IMR-90 (cell line): ENCODE measurements at regions not wholly inside any gene's neighbourhood (a gene's known extent, or its start where the extent isn't known, plus 50 kb on each side); places are given as distances from the start of the nearest gene placed in this dataset.

Source experiments
- ATAC-seq: fragments of 200-7000 bp; cut with Tn5 transposase; 2 replicates; pipeline ENCODE4 v1.9.1; 2020; ENCODE audit warnings: low read depth, mild to moderate bottlenecking, moderate library complexity
- BruUV-seq: library from RNA; stranded (reverse); fragments of 400-500 nt; replicated peaks from 2 replicates; lab custom pipeline; 2021; lab: Mats Ljungman, UMichigan
- CTCF ChIA-PET: fragments of 300-600 bp; formaldehyde crosslinking; extraction: SDS; loops from one replicate; lab custom pipeline; 2021; ENCODE audit warnings: antibody characterized with exemption; lab: Yijun Ruan, JAX
- POLR2A ChIA-PET: fragments of 300-600 bp; sonication (Branson Sonifier 250); formaldehyde crosslinking; loops from one replicate; lab custom pipeline; 2022; ENCODE audit warnings: antibody characterized with exemption; ENCODE audit not compliant: unreplicated experiment; lab: Charles Lee
- DNase-seq: peaks from one replicate; pipeline ENCODE4 v3.0.0; 2013
- H2AFZ ChIP-seq: replicated peaks from 2 replicates; pipeline ENCODE3; 2013; ENCODE audit warnings: low read length, mild to moderate bottlenecking; ENCODE audit not compliant: poor library complexity
- H2AK5ac ChIP-seq: 2 replicates; pipeline ENCODE4 v1.6.1; 2013; ENCODE audit warnings: low read depth, low read length, inconsistent platforms
- H2AK9ac ChIP-seq: replicated peaks from 2 replicates; pipeline ENCODE3; 2013; ENCODE audit warnings: mild to moderate bottlenecking, low read depth, low read length, moderate library complexity; ENCODE audit not compliant: poor library complexity
- H2BK120ac ChIP-seq: 2 replicates; pipeline ENCODE4 v1.6.1; 2013; ENCODE audit warnings: low read depth, low read length, inconsistent platforms
- H2BK15ac ChIP-seq: 3 replicates; pipeline ENCODE4 v1.6.1; 2013; ENCODE audit warnings: low read depth, low read length, inconsistent platforms
- H2BK20ac ChIP-seq: 2 replicates; pipeline ENCODE4 v1.6.1; 2013; ENCODE audit warnings: low read depth, mild to moderate bottlenecking, inconsistent platforms, low read length, moderate library complexity
- H2BK5ac ChIP-seq: 2 replicates; pipeline ENCODE4 v1.6.1; 2013; ENCODE audit warnings: mild to moderate bottlenecking, low read depth, low read length, inconsistent platforms; ENCODE audit not compliant: poor library complexity, severe bottlenecking
- H3K14ac ChIP-seq: replicated peaks from 2 replicates; pipeline ENCODE4 v1.6.1; 2013; ENCODE audit warnings: low read depth, low read length, inconsistent platforms
- H3K18ac ChIP-seq: 2 replicates; pipeline ENCODE4 v1.6.1; 2013; ENCODE audit warnings: low read depth, low read length, control low read depth
- H3K23ac ChIP-seq: 2 replicates; pipeline ENCODE4 v1.6.1; 2013; ENCODE audit warnings: low read depth, low read length, inconsistent platforms
- H3K27ac ChIP-seq: 2 replicates; pipeline ENCODE4 v1.5.1; 2013; ENCODE audit warnings: mild to moderate bottlenecking, control low read depth, low read length; ENCODE audit not compliant: insufficient read depth
- H3K27me3 ChIP-seq: 2 replicates; pipeline ENCODE4 v1.6.1; 2013; ENCODE audit warnings: low read length; ENCODE audit not compliant: control insufficient read depth, insufficient read depth
- H3K36me3 ChIP-seq: 2 replicates; pipeline ENCODE4 v1.6.1; 2013; ENCODE audit warnings: low read length, mixed read lengths; ENCODE audit not compliant: control insufficient read depth, insufficient read depth
- H3K4ac ChIP-seq: 2 replicates; pipeline ENCODE4 v1.6.1; 2013; ENCODE audit warnings: low read depth, low read length, inconsistent platforms
- H3K4me1 ChIP-seq: 2 replicates; pipeline ENCODE4 v1.6.1; 2013; ENCODE audit warnings: low read length, mixed read lengths; ENCODE audit not compliant: control insufficient read depth, insufficient read depth
- H3K4me2 ChIP-seq: 2 replicates; pipeline ENCODE4 v1.6.1; 2013; ENCODE audit warnings: low read depth, mild to moderate bottlenecking, control low read depth, low read length, moderate library complexity
- H3K4me3 ChIP-seq: 2 replicates; pipeline ENCODE4 v1.5.1; 2013; ENCODE audit warnings: low read depth, mild to moderate bottlenecking, control low read depth, low read length, moderate library complexity; ENCODE audit not compliant: insufficient read depth
- H3K56ac ChIP-seq: 2 replicates; pipeline ENCODE4 v1.6.1; 2013; ENCODE audit warnings: low read length, inconsistent platforms; ENCODE audit not compliant: insufficient read depth; ENCODE audit errors: extremely low read depth
- H3K79me1 ChIP-seq, 2 experiments: 2 replicates each; pipeline ENCODE4 v1.6.1; 2013; ENCODE audit warnings: low read length in 2 of 2, inconsistent platforms in 1 of 2, low read depth in 1 of 2
- H3K9ac ChIP-seq: 2 replicates; pipeline ENCODE4 v1.6.1; 2013; ENCODE audit warnings: low read depth, low read length, control low read depth
- H3K9me1 ChIP-seq: 2 replicates; pipeline ENCODE4 v1.6.1; 2013; ENCODE audit warnings: low read length, inconsistent platforms; ENCODE audit not compliant: insufficient read depth
- H3K9me3 ChIP-seq: 2 replicates; pipeline ENCODE4 v1.6.1; 2013; ENCODE audit warnings: low read length; ENCODE audit not compliant: control insufficient read depth, insufficient read depth
- H4K20me1 ChIP-seq: 2 replicates; pipeline ENCODE4 v1.6.1; 2013; ENCODE audit warnings: low read length, inconsistent platforms; ENCODE audit not compliant: insufficient read depth
- H4K5ac ChIP-seq: 2 replicates; pipeline ENCODE4 v1.6.1; 2013; ENCODE audit warnings: mild to moderate bottlenecking, low read depth, low read length, control low read depth
- H4K8ac ChIP-seq, 2 experiments: 2 replicates each; pipeline ENCODE4 v1.6.1; 2013; ENCODE audit warnings: low read depth in 2 of 2, low read length in 2 of 2, control low read depth in 1 of 2, inconsistent platforms in 1 of 2
- H4K91ac ChIP-seq: 2 replicates; pipeline ENCODE4 v1.6.1; 2013; ENCODE audit warnings: low read depth, low read length, inconsistent platforms; ENCODE audit not compliant: insufficient read depth
- BHLHE40 ChIP-seq: fragments of 150-350 bp; IDR thresholded peaks from 2 replicates; pipeline ENCODE4 v1.6.1; 2016; ENCODE audit warnings: mild to moderate bottlenecking, low read depth, low read length
- CEBPB ChIP-seq: IDR thresholded peaks from 2 replicates; pipeline ENCODE4 v1.6.1; 2012; ENCODE audit warnings: low read depth, low read length, improper control_type of control experiment
- CHD1 ChIP-seq: IDR thresholded peaks from 2 replicates; pipeline ENCODE4 v1.6.1; 2012; ENCODE audit warnings: low read depth, low read length, improper control_type of control experiment
- FOS ChIP-seq: fragments of 150-350 bp; IDR thresholded peaks from 2 replicates; pipeline ENCODE4 v1.6.1; 2016; ENCODE audit warnings: low read depth, low read length
- MAFK ChIP-seq: IDR thresholded peaks from 2 replicates; pipeline ENCODE4 v1.6.1; 2012; ENCODE audit warnings: low read depth, low read length, improper control_type of control experiment
- MAZ ChIP-seq: IDR thresholded peaks from 2 replicates; pipeline ENCODE4 v1.6.1; 2012; ENCODE audit warnings: low read depth, mild to moderate bottlenecking, low read length, improper control_type of control experiment, moderate library complexity, borderline replicate concordance
- MXI1 ChIP-seq: IDR thresholded peaks from 2 replicates; pipeline ENCODE4 v1.6.1; 2012; ENCODE audit warnings: low read depth, mild to moderate bottlenecking, low read length, moderate library complexity, borderline replicate concordance
- RAD21 ChIP-seq: IDR thresholded peaks from 2 replicates; pipeline ENCODE4 v1.6.1; 2012; ENCODE audit warnings: low read length, improper control_type of control experiment
- RCOR1 ChIP-seq: IDR thresholded peaks from 2 replicates; pipeline ENCODE4 v1.6.1; 2012; ENCODE audit warnings: mild to moderate bottlenecking, low read length, improper control_type of control experiment; ENCODE audit not compliant: insufficient replicate concordance
- RFX5 ChIP-seq: IDR thresholded peaks from 2 replicates; pipeline ENCODE4 v1.8.0; 2012; ENCODE audit warnings: low read depth, mild to moderate bottlenecking, low read length, moderate library complexity
- SMC3 ChIP-seq: fragments of 150-350 bp; IDR thresholded peaks from 2 replicates; pipeline ENCODE4 v1.6.1; 2016; ENCODE audit warnings: low read depth, mild to moderate bottlenecking, antibody characterized with exemption, low read length, moderate library complexity
- WGBS, 2 experiments: methylation state at CpG; one replicate each; pipeline versions ENCODE4 v1.1.5 to v1.1.7; 2013; ENCODE audit warnings: missing lambda C conversion rate in 2 of 2; ENCODE audit not compliant: insufficient read length in 1 of 2; ENCODE audit errors: extremely low coverage in 2 of 2; 5-methylcytosine and 5-hydroxymethylcytosine counted together
- dilution Hi-C: fragments of 300-500 bp; cut with HindIII; formaldehyde crosslinking; loops from one replicate; pipeline ENCODE4 v1.14.3; 2018; ENCODE audit warnings: low sequenced_read_pairs; ENCODE audit not compliant: unreplicated experiment
- in situ Hi-C: fragments of 300-500 bp; cut with MboI; formaldehyde crosslinking; loops from 3 replicates; pipeline ENCODE4 v1.14.3; 2019; ENCODE audit warnings: low sequenced_read_pairs, inconsistent platforms, mixed read lengths
- intact Hi-C: fragments of 100-400 bp; cut with micrococcal nuclease; formaldehyde crosslinking; loops from 2 replicates; pipeline ENCODE4 v1.10.0; 2022
- TF ChIP-seq, protein P1 (sequence below): fragments of 150-350 bp; IDR thresholded peaks from 2 replicates; pipeline ENCODE4 v1.6.1; 2016; ENCODE audit warnings: low read depth, mild to moderate bottlenecking, low read length, moderate library complexity, borderline replicate concordance
- TF ChIP-seq, protein P2 (sequence below): conservative IDR thresholded peaks from 2 replicates; pipeline ENCODE4 v1.5.1; 2012; ENCODE audit warnings: mild to moderate bottlenecking, low read depth, low read length, improper control_type of control experiment

DNA sequence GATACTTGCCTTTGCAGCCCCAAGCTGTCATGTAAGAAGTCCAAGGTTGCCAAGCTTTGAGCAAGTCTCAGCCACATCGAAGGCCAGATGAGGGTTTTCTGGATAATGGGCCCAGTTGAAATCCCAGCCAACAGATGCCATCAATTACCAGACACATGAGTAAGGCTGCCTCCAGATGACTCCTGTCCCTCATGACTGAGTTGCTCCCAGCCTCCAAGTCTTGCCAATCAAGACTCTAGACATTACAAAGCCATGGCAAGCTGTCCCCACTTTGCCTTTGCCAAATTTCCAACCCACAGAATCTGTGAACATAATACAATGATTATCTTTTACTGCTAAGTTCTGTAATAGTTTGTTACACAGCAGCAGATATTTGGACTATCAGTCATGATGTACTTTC, 76.8 kb upstream of the ARMC2 start:
- Histone ChIP-seq H3K9me3 (no peaks in the 10 kb centered on the region), H2BK5ac (no peak overlapping the region), H3K4me2 (no peak overlapping the region), H3K23ac (no peak overlapping the region), H3K56ac (no peak overlapping the region), H2BK20ac (no peak overlapping the region), H4K8ac (no peak overlapping the region), H4K91ac (no peak overlapping the region), H3K4ac (no peak overlapping the region), H3K79me1 (no peaks in the 10 kb centered on the region), H2AK5ac (no peak overlapping the region), H3K27ac (no peak overlapping the region), H4K5ac (no peak overlapping the region), H2BK15ac (no peak overlapping the region), H2AFZ (no peak overlapping the region), H2BK120ac (no peak overlapping the region), H4K20me1 (no peaks in the 10 kb centered on the region), H3K4me3 (no peak overlapping the region), H3K4me1 (no peaks in the 10 kb centered on the region), H3K9ac (no peak overlapping the region), H3K14ac (no peak overlapping the region), H3K18ac (no peak overlapping the region), H2AK9ac (no peak overlapping the region), H3K36me3 (no peaks in the 10 kb centered on the region), H3K27me3 (no peaks in the 10 kb centered on the region; the same call in 1 of the 2 replicates), H3K9me1 (no peaks in the 10 kb centered on the region)
- in situ Hi-C loops: no loop called here
- dilution Hi-C loops: no loop called here
- TF ChIP-seq FOS: no peak
- no peak for TF ChIP-seq MAFK
- TF ChIP-seq, protein P1, sequence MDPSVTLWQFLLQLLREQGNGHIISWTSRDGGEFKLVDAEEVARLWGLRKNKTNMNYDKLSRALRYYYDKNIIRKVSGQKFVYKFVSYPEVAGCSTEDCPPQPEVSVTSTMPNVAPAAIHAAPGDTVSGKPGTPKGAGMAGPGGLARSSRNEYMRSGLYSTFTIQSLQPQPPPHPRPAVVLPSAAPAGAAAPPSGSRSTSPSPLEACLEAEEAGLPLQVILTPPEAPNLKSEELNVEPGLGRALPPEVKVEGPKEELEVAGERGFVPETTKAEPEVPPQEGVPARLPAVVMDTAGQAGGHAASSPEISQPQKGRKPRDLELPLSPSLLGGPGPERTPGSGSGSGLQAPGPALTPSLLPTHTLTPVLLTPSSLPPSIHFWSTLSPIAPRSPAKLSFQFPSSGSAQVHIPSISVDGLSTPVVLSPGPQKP: no peak
- TF ChIP-seq CHD1: no peak
- no peak for TF ChIP-seq RAD21
- TF ChIP-seq, protein P2, sequence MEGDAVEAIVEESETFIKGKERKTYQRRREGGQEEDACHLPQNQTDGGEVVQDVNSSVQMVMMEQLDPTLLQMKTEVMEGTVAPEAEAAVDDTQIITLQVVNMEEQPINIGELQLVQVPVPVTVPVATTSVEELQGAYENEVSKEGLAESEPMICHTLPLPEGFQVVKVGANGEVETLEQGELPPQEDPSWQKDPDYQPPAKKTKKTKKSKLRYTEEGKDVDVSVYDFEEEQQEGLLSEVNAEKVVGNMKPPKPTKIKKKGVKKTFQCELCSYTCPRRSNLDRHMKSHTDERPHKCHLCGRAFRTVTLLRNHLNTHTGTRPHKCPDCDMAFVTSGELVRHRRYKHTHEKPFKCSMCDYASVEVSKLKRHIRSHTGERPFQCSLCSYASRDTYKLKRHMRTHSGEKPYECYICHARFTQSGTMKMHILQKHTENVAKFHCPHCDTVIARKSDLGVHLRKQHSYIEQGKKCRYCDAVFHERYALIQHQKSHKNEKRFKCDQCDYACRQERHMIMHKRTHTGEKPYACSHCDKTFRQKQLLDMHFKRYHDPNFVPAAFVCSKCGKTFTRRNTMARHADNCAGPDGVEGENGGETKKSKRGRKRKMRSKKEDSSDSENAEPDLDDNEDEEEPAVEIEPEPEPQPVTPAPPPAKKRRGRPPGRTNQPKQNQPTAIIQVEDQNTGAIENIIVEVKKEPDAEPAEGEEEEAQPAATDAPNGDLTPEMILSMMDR: no peak
- TF ChIP-seq RFX5: no peak
- no peak for TF ChIP-seq BHLHE40
- no peak for TF ChIP-seq SMC3
- no peak for TF ChIP-seq MXI1
- TF ChIP-seq CEBPB: no peak
- no peak for TF ChIP-seq RCOR1
- no peak for TF ChIP-seq MAZ
- no TSS peak for BruUV-seq
- ChIA-PET CTCF (interaction anchor here (0.7 kb wide), 1 partner anchor 29 kb away, joined by 5 read pairs; no protein-coding TSS in a partner anchor), POLR2A (no interaction called here)
- WGBS, 2 experiments: no CpG with 5 or more reads among the region's 1 CpG
- DNase-seq: no peak
- intact Hi-C loops: no loop called here
- ATAC-seq: no peak
